ENCODE measurements at regions not wholly inside any gene's neighbourhood (a gene's known extent, or its start where the extent isn't known, plus 50 kb on each side); places are given as distances from the start of the nearest gene placed in this dataset.
"Not testable (repeated sequence)": the region's sequence is repeated elsewhere in the genome, so short reads cannot be mapped to it uniquely, and the experiment has no call there.

- DNase-seq, result no peak
Observed at GRCh38 chr2:6143812-6144211, 451.6 kb downstream of the SOX11 start.

GRCh38 chr2:6147215-6147614 lies 455.0 kb downstream of the SOX11 start:
- not testable (repeated sequence) for DNase-seq

- DNase-seq, result no peak
Observed at GRCh38 chr2:6148882-6149281, 456.7 kb downstream of the SOX11 start.

- DNase-seq, result no peak
Observed at GRCh38 chr2:6159606-6160005, 467.4 kb downstream of the SOX11 start.

GRCh38 chr2:6163932-6164331 lies 471.7 kb downstream of the SOX11 start:
- DNase-seq, result no peak

GRCh38 chr2:6164986-6165747 lies 473.0 kb downstream of the SOX11 start:
- DNase-seq, result no peak

- no peak for DNase-seq
Observed at GRCh38 chr2:6167592-6168138, 475.5 kb downstream of the SOX11 start.

GRCh38 chr2:6168485-6168884 lies 476.3 kb downstream of the SOX11 start:
- no peak for DNase-seq

- DNase-seq, result no peak
Observed at GRCh38 chr2:6171294-6171693, 479.1 kb downstream of the SOX11 start.

- DNase-seq, result no peak
Observed at GRCh38 chr2:6177811-6178210, 485.6 kb downstream of the SOX11 start.

GRCh38 chr2:6181525-6181924 lies 489.3 kb downstream of the SOX11 start:
- DNase-seq, result no peak

GRCh38 chr2:6181926-6182325 lies 489.7 kb downstream of the SOX11 start:
- DNase-seq, result no peak

- no peak for DNase-seq
Observed at GRCh38 chr2:6183226-6183625, 491.0 kb downstream of the SOX11 start.

GRCh38 chr2:6184532-6185292 lies 492.5 kb downstream of the SOX11 start:
- no peak for DNase-seq

GRCh38 chr2:6186332-6187151 lies 494.4 kb downstream of the SOX11 start:
- DNase-seq, result no peak

GRCh38 chr2:6196449-6196848 lies 504.3 kb downstream of the SOX11 start:
- DNase-seq, result no peak

GRCh38 chr2:6198370-6198919 lies 506.3 kb downstream of the SOX11 start:
- DNase-seq, result not testable (repeated sequence)

- DNase-seq, result no peak
Observed at GRCh38 chr2:6202756-6203155, 510.6 kb downstream of the SOX11 start.

- DNase-seq, result no peak
Observed at GRCh38 chr2:6203291-6203959, 511.2 kb downstream of the SOX11 start.

- DNase-seq, result no peak
Observed at GRCh38 chr2:6206882-6207281, 514.7 kb downstream of the SOX11 start.

- DNase-seq, result no peak
Observed at GRCh38 chr2:6211236-6211635, 519.1 kb downstream of the SOX11 start.

GRCh38 chr2:6212491-6212890 lies 520.3 kb downstream of the SOX11 start:
- DNase-seq, result no peak
